ENCODE measurements at regions not wholly inside any gene's neighbourhood (a gene's known extent, or its start where the extent isn't known, plus 50 kb on each side); places are given as distances from the start of the nearest gene placed in this dataset.

GRCh38 chr22:27583856-27584255 is 217.7 kb downstream of the MN1 start:
- H3K27me3 Mint-ChIP-seq (ENCODE audit: low read depth), result peaks cover 22% of the 10 kb centered on the region
- H3K27ac Mint-ChIP-seq (ENCODE audit: unreplicated experiment), result no peak overlapping the region
- H3K36me3 Mint-ChIP-seq (ENCODE audit: low read depth), result peaks cover 1% of the 10 kb centered on the region
- H3K4me1 Mint-ChIP-seq, result peaks cover 1% of the 10 kb centered on the region
- TF ChIP-seq CTCF (conservative IDR thresholded peaks at IDR 0.05), result no peak
- peaks cover 1% of the 10 kb centered on the region for H3K9me3 Mint-ChIP-seq
- H3K4me3 Mint-ChIP-seq, result no peak overlapping the region
- no peak for DNase-seq (ENCODE audit: low read depth, low spot score)

GRCh38 chr22:27585141-27585540 is 216.4 kb downstream of the MN1 start:
- H3K4me1 Mint-ChIP-seq, result peaks cover 4% of the 10 kb centered on the region
- DNase-seq (ENCODE audit: low read depth, low spot score), result no peak
- no peak overlapping the region for H3K4me3 Mint-ChIP-seq
- TF ChIP-seq CTCF (conservative IDR thresholded peaks at IDR 0.05), result no peak
- peaks cover 4% of the 10 kb centered on the region for H3K36me3 Mint-ChIP-seq (ENCODE audit: low read depth)
- peaks cover 6% of the 10 kb centered on the region for H3K9me3 Mint-ChIP-seq
- peaks cover 19% of the 10 kb centered on the region for H3K27me3 Mint-ChIP-seq (ENCODE audit: low read depth)
- no peak overlapping the region for H3K27ac Mint-ChIP-seq (ENCODE audit: unreplicated experiment)

- H3K9me3 Mint-ChIP-seq, result peaks cover 6% of the 10 kb centered on the region
- H3K36me3 Mint-ChIP-seq (ENCODE audit: low read depth), result peaks cover 4% of the 10 kb centered on the region
- H3K4me1 Mint-ChIP-seq, result peaks cover 4% of the 10 kb centered on the region
- H3K27ac Mint-ChIP-seq (ENCODE audit: unreplicated experiment), result no peak overlapping the region
- no peak overlapping the region for H3K4me3 Mint-ChIP-seq
- peaks cover 19% of the 10 kb centered on the region for H3K27me3 Mint-ChIP-seq (ENCODE audit: low read depth)
- no peak for DNase-seq (ENCODE audit: low read depth, low spot score)
- TF ChIP-seq CTCF (conservative IDR thresholded peaks at IDR 0.05), result no peak
Measured at GRCh38 chr22:27588268-27588667, 213.3 kb downstream of the MN1 start.

- no peak for TF ChIP-seq CTCF (conservative IDR thresholded peaks at IDR 0.05)
- peaks cover 4% of the 10 kb centered on the region for H3K36me3 Mint-ChIP-seq (ENCODE audit: low read depth)
- H3K27me3 Mint-ChIP-seq (ENCODE audit: low read depth), result peaks cover 19% of the 10 kb centered on the region
- peaks cover 6% of the 10 kb centered on the region for H3K9me3 Mint-ChIP-seq
- no peak overlapping the region for H3K27ac Mint-ChIP-seq (ENCODE audit: unreplicated experiment)
- H3K4me1 Mint-ChIP-seq, result peaks cover 4% of the 10 kb centered on the region
- H3K4me3 Mint-ChIP-seq, result no peak overlapping the region
- DNase-seq (ENCODE audit: low read depth, low spot score), result no peak
Measured at GRCh38 chr22:27588915-27589314, 212.6 kb downstream of the MN1 start.

- H3K27me3 Mint-ChIP-seq (ENCODE audit: low read depth), result peaks cover 15% of the 10 kb centered on the region
- no peak for TF ChIP-seq CTCF (conservative IDR thresholded peaks at IDR 0.05)
- H3K4me1 Mint-ChIP-seq, result peaks cover 4% of the 10 kb centered on the region
- H3K4me3 Mint-ChIP-seq, result no peak overlapping the region
- peaks cover 6% of the 10 kb centered on the region for H3K9me3 Mint-ChIP-seq
- H3K27ac Mint-ChIP-seq (ENCODE audit: unreplicated experiment), result no peak overlapping the region
- H3K36me3 Mint-ChIP-seq (ENCODE audit: low read depth), result peaks cover 4% of the 10 kb centered on the region
- no peak for DNase-seq (ENCODE audit: low read depth, low spot score)
Measured at GRCh38 chr22:27591060-27591459, 210.5 kb downstream of the MN1 start.

- no peak for DNase-seq (ENCODE audit: low read depth, low spot score)
- Mint-ChIP-seq H3K9me3 (peaks cover 6% of the 10 kb centered on the region), H3K4me3 (no peak overlapping the region), H3K27ac (ENCODE audit: unreplicated experiment) (no peak overlapping the region), H3K4me1 (peaks cover 4% of the 10 kb centered on the region), H3K27me3 (ENCODE audit: low read depth) (peaks cover 5% of the 10 kb centered on the region), H3K36me3 (ENCODE audit: low read depth) (peaks cover 4% of the 10 kb centered on the region)
- no peak for TF ChIP-seq CTCF (conservative IDR thresholded peaks at IDR 0.05)
Measured at GRCh38 chr22:27593378-27593777, 208.2 kb downstream of the MN1 start.
